Trophoblast cell (in vitro differentiated cells and primary cell): ENCODE measurements at regions not wholly inside any gene's neighbourhood (a gene's known extent, or its start where the extent isn't known, plus 50 kb on each side); places are given as distances from the start of the nearest gene placed in this dataset.
A peak's percentile ranks its signal among the peaks of the same experiment; 100 is the strongest.

ENCODE experiments used
- DNase-seq, 2 donors: peaks; one replicate each; pipeline ENCODE4 v3.0.0-alpha.2; 2016
- H2AFZ ChIP-seq: 2 replicates; pipeline ENCODE4 v1.6.1; 2013; ENCODE audit warnings: low read length, moderate library complexity, mild to moderate bottlenecking; ENCODE audit not compliant: insufficient read depth, poor library complexity
- H2AK5ac ChIP-seq: 2 replicates; pipeline ENCODE4 v1.6.1; 2013; ENCODE audit warnings: mild to moderate bottlenecking, low read length
- H2BK120ac ChIP-seq: 2 replicates; pipeline ENCODE4 v1.6.1; 2013; ENCODE audit warnings: low read length, mild to moderate bottlenecking, moderate library complexity; ENCODE audit not compliant: insufficient read depth, poor library complexity
- H2BK12ac ChIP-seq: 2 replicates; pipeline ENCODE4 v1.6.1; 2013; ENCODE audit warnings: mild to moderate bottlenecking, low read length, moderate library complexity
- H2BK5ac ChIP-seq: 2 replicates; pipeline ENCODE4 v1.6.1; 2013; ENCODE audit warnings: low read length, low read depth, moderate library complexity, mild to moderate bottlenecking; ENCODE audit not compliant: poor library complexity
- H3K14ac ChIP-seq: 2 replicates; pipeline ENCODE4 v1.6.1; 2013; ENCODE audit warnings: mild to moderate bottlenecking, low read length
- H3K18ac ChIP-seq: 2 replicates; pipeline ENCODE4 v1.6.1; 2013; ENCODE audit warnings: mild to moderate bottlenecking, low read length
- H3K23ac ChIP-seq: 2 replicates; pipeline ENCODE4 v1.6.1; 2013; ENCODE audit warnings: low read length
- H3K27ac ChIP-seq: 2 replicates; pipeline ENCODE4 v1.5.1; 2013; ENCODE audit warnings: low read depth, mild to moderate bottlenecking, inconsistent platforms, low read length, moderate library complexity
- H3K27me3 ChIP-seq: 2 replicates; pipeline ENCODE4 v1.6.1; 2013; ENCODE audit warnings: inconsistent platforms, mild to moderate bottlenecking, low read length, moderate library complexity; ENCODE audit not compliant: insufficient read depth
- H3K36me3 ChIP-seq, 2 experiments: 1 replicate in 1 of 2; 2 replicates in 1 of 2; pipeline ENCODE4 v1.6.1; 2013; ENCODE audit warnings: low read length in 2 of 2, mild to moderate bottlenecking in 2 of 2, moderate library complexity in 1 of 2; ENCODE audit not compliant: insufficient read depth in 2 of 2, control insufficient read depth in 1 of 2
- H3K4ac ChIP-seq: 2 replicates; pipeline ENCODE4 v1.6.1; 2013; ENCODE audit warnings: low read depth, mild to moderate bottlenecking, low read length, moderate library complexity
- H3K4me1 ChIP-seq, 2 experiments: 1 replicate in 1 of 2; 2 replicates in 1 of 2; pipeline ENCODE4 v1.6.1; 2013; ENCODE audit warnings: low read length in 2 of 2, mild to moderate bottlenecking in 2 of 2, moderate library complexity in 1 of 2; ENCODE audit not compliant: insufficient read depth in 2 of 2, control insufficient read depth in 1 of 2
- H3K4me2 ChIP-seq: 2 replicates; pipeline ENCODE4 v1.6.1; 2013; ENCODE audit warnings: inconsistent platforms, mild to moderate bottlenecking, low read length, moderate library complexity
- H3K4me3 ChIP-seq: 2 replicates; pipeline ENCODE4 v1.5.1; 2013; ENCODE audit warnings: mild to moderate bottlenecking, low read depth, low read length, inconsistent platforms
- H3K79me1 ChIP-seq: one replicate; pipeline ENCODE4 v1.6.1; 2013; ENCODE audit warnings: low read length
- H3K79me2 ChIP-seq: 2 replicates; pipeline ENCODE4 v1.6.1; 2013; ENCODE audit warnings: low read length, mild to moderate bottlenecking; ENCODE audit not compliant: control insufficient read depth, insufficient read depth, poor library complexity
- H3K9ac ChIP-seq: 2 replicates; pipeline ENCODE4 v1.6.1; 2013; ENCODE audit warnings: mild to moderate bottlenecking, low read length
- H3K9me3 ChIP-seq: 2 replicates; pipeline ENCODE4 v1.6.1; 2013; ENCODE audit warnings: low read depth, mild to moderate bottlenecking, control low read depth, inconsistent platforms, low read length; ENCODE audit not compliant: insufficient read depth
- H4K12ac ChIP-seq: 2 replicates; pipeline ENCODE4 v1.6.1; 2013; ENCODE audit warnings: low read depth, mild to moderate bottlenecking, low read length, moderate library complexity
- H4K8ac ChIP-seq: 2 replicates; pipeline ENCODE4 v1.6.1; 2013; ENCODE audit warnings: low read depth, mild to moderate bottlenecking, low read length, moderate library complexity
- H4K91ac ChIP-seq: one replicate; pipeline ENCODE4 v1.6.1; 2013; ENCODE audit warnings: low read depth, mild to moderate bottlenecking, low read length, moderate library complexity
- WGBS: extraction: QIAGEN DNeasy Blood & Tissue Kit; methylation state at CpG from one replicate; pipeline ENCODE4 v1.1.7; 2013; ENCODE audit warnings: missing lambda C conversion rate; ENCODE audit not compliant: insufficient read length, insufficient coverage; ENCODE audit errors: extremely low coverage; 5-methylcytosine and 5-hydroxymethylcytosine counted together

GRCh38 chr6:167547751-167548150 lies 222.9 kb downstream of the TTLL2 start:
- no peaks in the 10 kb centered on the region for H3K27me3 ChIP-seq
- WGBS, result no CpG with 5 or more reads among the region's 7 CpGs
- H3K4me3 ChIP-seq, result no peak overlapping the region
- H4K12ac ChIP-seq, result no peak overlapping the region
- no peak overlapping the region for H3K14ac ChIP-seq
- H3K79me2 ChIP-seq, result no peaks in the 10 kb centered on the region
- no peak overlapping the region for H3K18ac ChIP-seq
- H3K9me3 ChIP-seq, result no peaks in the 10 kb centered on the region
- no peaks in the 10 kb centered on the region for H3K4me1 ChIP-seq
- H2BK12ac ChIP-seq, result no peak overlapping the region
- H2AK5ac ChIP-seq, result no peak overlapping the region
- DNase-seq, result peak; percentile 19 to 40
- H4K91ac ChIP-seq, result no peak overlapping the region
- H3K23ac ChIP-seq, result no peak overlapping the region
- H3K9ac ChIP-seq, result no peak overlapping the region
- no peaks in the 10 kb centered on the region for H3K36me3 ChIP-seq
- H3K4ac ChIP-seq, result no peak overlapping the region
- no peak overlapping the region for H2BK120ac ChIP-seq
- no peaks in the 10 kb centered on the region for H3K79me1 ChIP-seq
- H3K27ac ChIP-seq, result no peak overlapping the region
- no peak overlapping the region for H2AFZ ChIP-seq
- no peak overlapping the region for H4K8ac ChIP-seq
- H3K4me2 ChIP-seq, result no peak overlapping the region
- no peak overlapping the region for H2BK5ac ChIP-seq

GRCh38 chr6:167548451-167548850 lies 223.6 kb downstream of the TTLL2 start:
- H4K8ac ChIP-seq, result no peak overlapping the region
- H3K4me1 ChIP-seq, result no peaks in the 10 kb centered on the region
- no peak overlapping the region for H3K4ac ChIP-seq
- WGBS, result no CpG with 5 or more reads among the region's 5 CpGs
- no peak overlapping the region for H4K12ac ChIP-seq
- H3K36me3 ChIP-seq, result no peaks in the 10 kb centered on the region
- no peak overlapping the region for H3K18ac ChIP-seq
- H3K9ac ChIP-seq, result no peak overlapping the region
- H3K27me3 ChIP-seq, result no peaks in the 10 kb centered on the region
- H3K4me2 ChIP-seq, result no peak overlapping the region
- no peaks in the 10 kb centered on the region for H3K79me2 ChIP-seq
- H2BK5ac ChIP-seq, result no peak overlapping the region
- no peak overlapping the region for H3K27ac ChIP-seq
- H3K23ac ChIP-seq, result no peak overlapping the region
- H4K91ac ChIP-seq, result no peak overlapping the region
- H2AFZ ChIP-seq, result no peak overlapping the region
- H3K9me3 ChIP-seq, result no peaks in the 10 kb centered on the region
- H3K79me1 ChIP-seq, result no peaks in the 10 kb centered on the region
- no peak overlapping the region for H2BK12ac ChIP-seq
- no peak overlapping the region for H3K14ac ChIP-seq
- H3K4me3 ChIP-seq, result no peak overlapping the region
- no peak overlapping the region for H2AK5ac ChIP-seq
- DNase-seq, result peak in 1 of 2 donors; percentile 3
- H2BK120ac ChIP-seq, result no peak overlapping the region

DNA sequence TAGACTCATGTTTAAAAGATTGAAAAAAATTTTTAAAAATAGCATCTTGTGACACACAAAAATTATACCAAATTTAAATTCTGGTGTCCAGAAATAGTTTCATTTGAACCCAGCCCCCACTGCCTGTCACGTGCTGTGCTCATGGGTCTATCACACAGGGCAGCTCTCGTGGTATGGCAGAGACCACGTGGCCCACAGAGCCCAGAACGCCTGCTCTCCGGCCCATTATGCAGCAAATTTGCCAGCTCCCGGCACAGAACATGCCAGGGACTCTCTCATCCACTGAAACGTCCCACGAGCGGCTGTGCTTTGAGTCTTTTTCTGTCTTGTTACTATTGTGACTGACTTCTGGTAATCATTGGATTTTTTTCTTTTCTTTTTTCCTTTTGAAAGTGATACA lies 224.3 kb downstream of the TTLL2 start:
- Histone ChIP-seq H3K36me3 (no peaks in the 10 kb centered on the region), H3K4me1 (no peaks in the 10 kb centered on the region), H2AK5ac (no peak overlapping the region), H4K12ac (no peak overlapping the region), H2AFZ (no peak overlapping the region), H3K27me3 (no peaks in the 10 kb centered on the region), H3K23ac (no peak overlapping the region), H2BK120ac (no peak overlapping the region), H4K8ac (no peak overlapping the region), H3K4ac (no peak overlapping the region), H4K91ac (no peak overlapping the region), H2BK5ac (no peak overlapping the region), H3K79me2 (no peaks in the 10 kb centered on the region), H3K9ac (no peak overlapping the region), H3K4me3 (no peak overlapping the region), H2BK12ac (no peak overlapping the region), H3K18ac (no peak overlapping the region), H3K4me2 (no peak overlapping the region), H3K27ac (no peak overlapping the region), H3K9me3 (peaks cover under 1% of the 10 kb centered on the region), H3K14ac (no peak overlapping the region), H3K79me1 (no peaks in the 10 kb centered on the region)
- no CpG with 5 or more reads among the region's 9 CpGs for WGBS
- DNase-seq, result no peak

- DNase-seq, result no peak
- Histone ChIP-seq H3K27me3 (no peaks in the 10 kb centered on the region), H3K9me3 (peaks cover 4% of the 10 kb centered on the region), H3K23ac (no peak overlapping the region), H2AFZ (no peak overlapping the region), H3K36me3 (no peaks in the 10 kb centered on the region), H2BK5ac (no peak overlapping the region), H3K79me2 (no peaks in the 10 kb centered on the region), H4K12ac (no peak overlapping the region), H2AK5ac (peak overlapping the region; percentile 15), H3K4me1 (no peaks in the 10 kb centered on the region), H3K14ac (no peak overlapping the region), H3K79me1 (no peaks in the 10 kb centered on the region), H3K27ac (no peak overlapping the region), H3K9ac (no peak overlapping the region), H3K4me3 (peak overlapping the region; percentile 22), H3K4ac (no peak overlapping the region), H4K91ac (no peak overlapping the region), H3K18ac (no peak overlapping the region), H4K8ac (no peak overlapping the region), H2BK120ac (no peak overlapping the region), H2BK12ac (no peak overlapping the region), H3K4me2 (no peak overlapping the region)
- WGBS, result no CpG with 5 or more reads among the region's 29 CpGs
These were observed 226.2 kb downstream of the TTLL2 start for GRCh38 chr6:167550941-167551627.
